Stimulated activated CD4-positive, alpha-beta T cell treated with anti-CD3 and anti-CD28 coated beads, Interleukin-4, amount 100 ng/mL, for 48 hours (primary cell): ENCODE measurements at regions not wholly inside any gene's neighbourhood (a gene's known extent, or its start where the extent isn't known, plus 50 kb on each side); places are given as distances from the start of the nearest gene placed in this dataset.

Experiments used
- DNase-seq, 2 donors: peaks; one replicate each; pipeline ENCODE4 v3.0.0-alpha.2; 2020; ENCODE audit warnings: low read depth in 2 of 2

- DNase-seq = no peak
Measured at GRCh38 chr1:90139837-90140236, 144.9 kb downstream of the ZNF326 start.

- no peak for DNase-seq
Measured at GRCh38 chr1:90135286-90135685, 140.4 kb downstream of the ZNF326 start.

GRCh38 chr1:90134175-90134955 is 139.5 kb downstream of the ZNF326 start:
- no peak for DNase-seq

- DNase-seq = peak in 1 of 2 donors; percentile 4
Measured at GRCh38 chr1:90133133-90133532, 138.2 kb downstream of the ZNF326 start.

GRCh38 chr1:90132306-90132705 is 137.4 kb downstream of the ZNF326 start:
- no peak for DNase-seq

- DNase-seq = no peak
Measured at GRCh38 chr1:90127288-90127953, 132.5 kb downstream of the ZNF326 start.

- DNase-seq = no peak
Measured at GRCh38 chr1:90126834-90127233, 131.9 kb downstream of the ZNF326 start.

- no peak for DNase-seq
Measured at GRCh38 chr1:90122654-90123340, 127.9 kb downstream of the ZNF326 start.

- DNase-seq = no peak
Measured at GRCh38 chr1:90114521-90115141, 119.7 kb downstream of the ZNF326 start.

GRCh38 chr1:90107990-90108389 is 113.1 kb downstream of the ZNF326 start:
- no peak for DNase-seq

GRCh38 chr1:90106311-90106710 is 111.4 kb downstream of the ZNF326 start:
- DNase-seq = no peak

- no peak for DNase-seq
Measured at GRCh38 chr1:90104941-90105538, 110.1 kb downstream of the ZNF326 start.

- DNase-seq = no peak
Measured at GRCh38 chr1:90100566-90100965, 105.7 kb downstream of the ZNF326 start.

- no peak for DNase-seq
Measured at GRCh38 chr1:90092441-90092840, 97.5 kb downstream of the ZNF326 start.
